ENCODE measurements at regions not wholly inside any gene's neighbourhood (a gene's known extent, or its start where the extent isn't known, plus 50 kb on each side); places are given as distances from the start of the nearest gene placed in this dataset.

DNA sequence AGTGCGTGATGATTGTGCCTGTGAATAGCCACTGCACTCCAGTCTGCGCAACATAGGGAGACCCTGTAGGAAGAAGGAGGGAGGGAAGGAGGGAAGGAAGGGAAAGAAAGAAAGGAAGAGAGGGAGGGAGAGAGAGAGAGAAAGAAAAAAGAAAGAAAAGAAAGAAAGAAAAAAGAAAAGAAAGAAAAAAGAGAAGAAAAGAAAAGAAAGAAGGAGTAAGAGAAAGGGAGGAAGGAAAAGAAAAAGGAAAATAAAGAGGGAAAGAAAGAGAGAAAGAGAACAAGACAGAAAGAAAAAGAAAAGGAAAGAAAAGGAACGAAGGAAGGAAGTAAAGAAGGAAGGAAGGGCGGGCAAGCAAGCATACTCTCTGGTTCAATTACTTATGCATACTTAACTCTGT, 112.9 kb upstream of the ANK3 start:
- TF ChIP-seq, protein P1, sequence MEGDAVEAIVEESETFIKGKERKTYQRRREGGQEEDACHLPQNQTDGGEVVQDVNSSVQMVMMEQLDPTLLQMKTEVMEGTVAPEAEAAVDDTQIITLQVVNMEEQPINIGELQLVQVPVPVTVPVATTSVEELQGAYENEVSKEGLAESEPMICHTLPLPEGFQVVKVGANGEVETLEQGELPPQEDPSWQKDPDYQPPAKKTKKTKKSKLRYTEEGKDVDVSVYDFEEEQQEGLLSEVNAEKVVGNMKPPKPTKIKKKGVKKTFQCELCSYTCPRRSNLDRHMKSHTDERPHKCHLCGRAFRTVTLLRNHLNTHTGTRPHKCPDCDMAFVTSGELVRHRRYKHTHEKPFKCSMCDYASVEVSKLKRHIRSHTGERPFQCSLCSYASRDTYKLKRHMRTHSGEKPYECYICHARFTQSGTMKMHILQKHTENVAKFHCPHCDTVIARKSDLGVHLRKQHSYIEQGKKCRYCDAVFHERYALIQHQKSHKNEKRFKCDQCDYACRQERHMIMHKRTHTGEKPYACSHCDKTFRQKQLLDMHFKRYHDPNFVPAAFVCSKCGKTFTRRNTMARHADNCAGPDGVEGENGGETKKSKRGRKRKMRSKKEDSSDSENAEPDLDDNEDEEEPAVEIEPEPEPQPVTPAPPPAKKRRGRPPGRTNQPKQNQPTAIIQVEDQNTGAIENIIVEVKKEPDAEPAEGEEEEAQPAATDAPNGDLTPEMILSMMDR (IDR thresholded peaks at IDR 0.05; ENCODE audit: low read depth, low read length): no peak
- TF ChIP-seq EZH2phosphoT487 (IDR thresholded peaks at IDR 0.05; ENCODE audit: low read depth): no peak
